Esophagus muscularis mucosa (tissue), 4 donors: ENCODE measurements at regions not wholly inside any gene's neighbourhood (a gene's known extent, or its start where the extent isn't known, plus 50 kb on each side); places are given as distances from the start of the nearest gene placed in this dataset.

Source experiments
- EP300 ChIP-seq: sonication (generic); formaldehyde crosslinking; IDR thresholded peaks from one replicate; pipeline ENCODE4 v1.6.1; 2017; ENCODE audit warnings: antibody characterized with exemption
- POLR2A ChIP-seq: fragments of 450-650 bp; IDR thresholded peaks from one replicate; pipeline ENCODE4 v1.6.1; 2017; ENCODE audit warnings: antibody characterized with exemption, moderate library complexity, mild to moderate bottlenecking, low read depth
- POLR2AphosphoS5 ChIP-seq, 2 donors: sonication (generic); formaldehyde crosslinking; IDR thresholded peaks; one replicate each; pipeline ENCODE4 v1.6.1; 2017; ENCODE audit warnings: antibody characterized with exemption in 2 of 2
- TF ChIP-seq, protein P1 (sequence below), 3 experiments: fragments of 200-600 bp in 2 of 3; fragments of 450-650 bp in 1 of 3; sonication (generic) in 2 of 3; IDR thresholded peaks; one replicate each; pipeline ENCODE4 v1.5.1; 2017 to 2019; ENCODE audit warnings: antibody characterized with exemption in 3 of 3, mild to moderate bottlenecking in 2 of 3, moderate library complexity in 1 of 3

GRCh38 chr14:62056789-62057188, 294.6 kb downstream of the SNAPC1 start:
- TF ChIP-seq, protein P1, sequence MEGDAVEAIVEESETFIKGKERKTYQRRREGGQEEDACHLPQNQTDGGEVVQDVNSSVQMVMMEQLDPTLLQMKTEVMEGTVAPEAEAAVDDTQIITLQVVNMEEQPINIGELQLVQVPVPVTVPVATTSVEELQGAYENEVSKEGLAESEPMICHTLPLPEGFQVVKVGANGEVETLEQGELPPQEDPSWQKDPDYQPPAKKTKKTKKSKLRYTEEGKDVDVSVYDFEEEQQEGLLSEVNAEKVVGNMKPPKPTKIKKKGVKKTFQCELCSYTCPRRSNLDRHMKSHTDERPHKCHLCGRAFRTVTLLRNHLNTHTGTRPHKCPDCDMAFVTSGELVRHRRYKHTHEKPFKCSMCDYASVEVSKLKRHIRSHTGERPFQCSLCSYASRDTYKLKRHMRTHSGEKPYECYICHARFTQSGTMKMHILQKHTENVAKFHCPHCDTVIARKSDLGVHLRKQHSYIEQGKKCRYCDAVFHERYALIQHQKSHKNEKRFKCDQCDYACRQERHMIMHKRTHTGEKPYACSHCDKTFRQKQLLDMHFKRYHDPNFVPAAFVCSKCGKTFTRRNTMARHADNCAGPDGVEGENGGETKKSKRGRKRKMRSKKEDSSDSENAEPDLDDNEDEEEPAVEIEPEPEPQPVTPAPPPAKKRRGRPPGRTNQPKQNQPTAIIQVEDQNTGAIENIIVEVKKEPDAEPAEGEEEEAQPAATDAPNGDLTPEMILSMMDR (IDR thresholded peaks at IDR 0.05): no peak
- TF ChIP-seq POLR2AphosphoS5 (IDR thresholded peaks at IDR 0.05): no peak
- TF ChIP-seq EP300: no peak
- no peak for TF ChIP-seq POLR2A
